DMS153 (cell line): ENCODE measurements at regions not wholly inside any gene's neighbourhood (a gene's known extent, or its start where the extent isn't known, plus 50 kb on each side); places are given as distances from the start of the nearest gene placed in this dataset.

Experiments used
- DNase-seq: peaks from one replicate; lab custom pipeline; 2025; lab: John Stamatoyannopoulos, UW

DNA sequence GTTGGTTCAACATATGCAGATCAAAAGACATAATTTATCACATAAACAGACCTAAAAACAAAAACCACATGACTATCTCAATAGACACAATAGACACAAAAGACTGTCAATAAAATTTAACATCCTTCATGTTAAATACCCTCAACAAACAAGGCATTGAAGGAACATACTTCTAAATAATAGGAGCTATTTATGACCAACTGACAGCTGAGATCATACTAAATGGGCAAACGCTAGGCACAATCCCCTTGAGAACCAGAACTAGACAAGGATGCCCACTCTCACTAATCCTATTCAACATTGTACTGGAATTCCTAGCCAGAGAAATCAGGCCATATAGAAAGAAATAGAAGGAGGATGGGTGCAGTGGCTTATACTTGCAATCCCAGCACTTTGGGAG is 50.3 kb upstream of the GLYAT start:
- peak; percentile 25 for DNase-seq
